K562 (cell line): ENCODE measurements at regions not wholly inside any gene's neighbourhood (a gene's known extent, or its start where the extent isn't known, plus 50 kb on each side); places are given as distances from the start of the nearest gene placed in this dataset.

Experiments used
- ATAC-seq: fragments of 200-7000 bp; cut with Tn5 transposase; 3 replicates; pipeline ENCODE4 v1.9.1; 2020; ENCODE audit warnings: moderate library complexity
- BruUV-seq: library from RNA; stranded (reverse); fragments of 400-500 nt; replicated peaks from 2 replicates; lab custom pipeline; 2021; lab: Mats Ljungman, UMichigan
- CTCF ChIA-PET: fragments of 300-600 bp; formaldehyde crosslinking; extraction: SDS; loops from one replicate; lab custom pipeline; 2021; ENCODE audit warnings: low intra/inter-chr PET ratio; lab: Yijun Ruan, JAX
- POLR2A ChIA-PET: fragments of 300-600, 350-650 bp; sonication (Branson Sonifier 250); formaldehyde crosslinking; extraction: SDS; loops from one replicate; lab custom pipeline; 2021; ENCODE audit warnings: antibody characterized with exemption, inconsistent platforms; lab: Yijun Ruan, JAX
- DNase-seq, 4 experiments: peaks; one replicate each; pipeline versions ENCODE4 v3.0.0 to v3.0.0-alpha.2; 2011 to 2018; ENCODE audit warnings: low spot score in 3 of 4, mixed read lengths in 3 of 4; ENCODE audit errors: extremely low read depth in 1 of 4
- FAIRE-seq: peaks from 2 replicates; lab custom pipeline; 2011; peaks lifted over from hg19 to GRCh38; lab: Jason Lieb, UNC
- H2AFZ ChIP-seq: 2 replicates; pipeline ENCODE4 v1.6.0; 2011; ENCODE audit warnings: low read depth, low read length, control low read depth, inconsistent platforms
- H3K27ac ChIP-seq: fragments of 200-600 bp; 3 replicates; pipeline ENCODE4 v1.8.0; 2011; ENCODE audit warnings: low read depth, mild to moderate bottlenecking, control low read depth, inconsistent platforms, low read length, moderate library complexity, mixed read lengths; ENCODE audit errors: extremely low read depth
- H3K27me3 ChIP-seq, 2 experiments: fragments of 300-600 bp in 1 of 2; 2 replicates in 1 of 2; 3 replicates in 1 of 2; pipeline versions ENCODE4 v1.6.0 to v1.8.0; 2011; ENCODE audit warnings: inconsistent platforms in 2 of 2, low read length in 2 of 2, mild to moderate bottlenecking in 1 of 2, mixed read lengths in 1 of 2, moderate library complexity in 1 of 2; ENCODE audit not compliant: control insufficient read depth in 2 of 2, insufficient read depth in 2 of 2
- H3K36me3 ChIP-seq: fragments of 300-600 bp; 3 replicates; pipeline ENCODE4 v1.8.0; 2011; ENCODE audit warnings: mild to moderate bottlenecking, low read length, inconsistent platforms; ENCODE audit not compliant: control insufficient read depth, insufficient read depth
- H3K4me1 ChIP-seq, 2 experiments: fragments of 200-600 bp in 1 of 2; replicated peaks in 1 of 2; 2 replicates in 1 of 2; 3 replicates in 1 of 2; pipeline versions ENCODE4 v1.5.1 to v1.8.0; 2011; ENCODE audit warnings: inconsistent platforms in 2 of 2, low read length in 2 of 2, mild to moderate bottlenecking in 1 of 2, mixed read lengths in 1 of 2, moderate library complexity in 1 of 2; ENCODE audit not compliant: control insufficient read depth in 2 of 2, insufficient read depth in 2 of 2
- H3K4me2 ChIP-seq: 2 replicates; pipeline ENCODE4 v1.6.1; 2011; ENCODE audit warnings: low read length, control low read depth, inconsistent platforms, mixed read lengths; ENCODE audit not compliant: insufficient read depth
- H3K4me3 ChIP-seq: fragments of 200-600 bp; sonication (generic), shearing (Covaris generic); 2 replicates; pipeline ENCODE4 v1.5.1; 2016; ENCODE audit warnings: control low read depth, inconsistent platforms
- H3K79me2 ChIP-seq: fragments of 200-600 bp; 3 replicates; pipeline ENCODE4 v1.8.0; 2011; ENCODE audit warnings: low read length, inconsistent platforms; ENCODE audit not compliant: control insufficient read depth, insufficient read depth
- H3K9ac ChIP-seq, 2 experiments: 2 replicates each; pipeline versions ENCODE4 v1.6.0 to v1.6.1; 2011; ENCODE audit warnings: low read depth in 2 of 2, low read length in 2 of 2, control low read depth in 1 of 2, inconsistent platforms in 1 of 2, mild to moderate bottlenecking in 1 of 2, mixed read lengths in 1 of 2; ENCODE audit not compliant: insufficient read depth in 1 of 2
- H3K9me1 ChIP-seq: one replicate; pipeline ENCODE4 v1.6.0; 2011; ENCODE audit warnings: inconsistent platforms, mild to moderate bottlenecking, low read length, moderate library complexity; ENCODE audit not compliant: control insufficient read depth, insufficient read depth
- H3K9me3 ChIP-seq: replicated peaks from 2 replicates; pipeline ENCODE4 v1.5.1; 2011; ENCODE audit warnings: low read depth, low read length, inconsistent platforms; ENCODE audit not compliant: control insufficient read depth, insufficient read depth
- H4K20me1 ChIP-seq: replicated peaks from 2 replicates; pipeline ENCODE4 v1.6.1; 2011; ENCODE audit warnings: low read length, inconsistent platforms, mixed read lengths; ENCODE audit not compliant: control insufficient read depth, insufficient read depth
- GABPB1 ChIP-seq: sonication (generic); formaldehyde crosslinking; IDR thresholded peaks from 2 replicates; pipeline ENCODE4 v1.8.0; 2022; ENCODE audit warnings: mild to moderate bottlenecking, missing genetic modification reagents
- PHB ChIP-seq: fragments of 250-450 bp; sonication (Bioruptor Pico); IDR thresholded peaks from 2 replicates; pipeline ENCODE4 v1.5.0; 2021
- POLR2H ChIP-seq: IDR thresholded peaks from 2 replicates; pipeline ENCODE4 v1.6.1; 2016; ENCODE audit warnings: missing genetic modification characterization, low read depth, mild to moderate bottlenecking, control low read depth, missing compliant biosample characterization, moderate library complexity
- ZNF143 ChIP-seq: sonication (generic); formaldehyde crosslinking; IDR thresholded peaks from 2 replicates; pipeline ENCODE4 v1.9.0; 2022; ENCODE audit warnings: mild to moderate bottlenecking, missing genetic modification reagents
- WGBS: fragments of 100-300 bp; shearing (Covaris generic); methylation state at CpG from one replicate; pipeline ENCODE4 v1.1.6; 2016; ENCODE audit warnings: low coverage, mixed read lengths; ENCODE audit not compliant: insufficient coverage; ENCODE audit errors: missing lambda C conversion rate; 5-methylcytosine and 5-hydroxymethylcytosine counted together
- in situ Hi-C: fragments of 300-500 bp; cut with MboI; formaldehyde crosslinking; loops from 4 replicates; pipeline ENCODE4 v1.15.0; 2018; ENCODE audit warnings: inconsistent platforms, mixed read lengths
- intact Hi-C: fragments of 100-400 bp; cut with micrococcal nuclease; formaldehyde crosslinking; loops from 2 replicates; pipeline ENCODE4 v1.14.2; 2022
- TF ChIP-seq, protein P1 (sequence below), 2 experiments: IDR thresholded peaks; 2 replicates each; pipeline ENCODE4 v1.6.1; 2012; ENCODE audit warnings: improper control_type of control experiment in 2 of 2, low read depth in 2 of 2, low read length in 2 of 2, borderline replicate concordance in 1 of 2
- TF ChIP-seq, protein P2 (sequence below): sonication (generic); formaldehyde crosslinking; IDR thresholded peaks from 2 replicates; pipeline ENCODE4 v1.8.0; 2022; ENCODE audit warnings: missing genetic modification reagents, mild to moderate bottlenecking, moderate library complexity, borderline replicate concordance

DNA sequence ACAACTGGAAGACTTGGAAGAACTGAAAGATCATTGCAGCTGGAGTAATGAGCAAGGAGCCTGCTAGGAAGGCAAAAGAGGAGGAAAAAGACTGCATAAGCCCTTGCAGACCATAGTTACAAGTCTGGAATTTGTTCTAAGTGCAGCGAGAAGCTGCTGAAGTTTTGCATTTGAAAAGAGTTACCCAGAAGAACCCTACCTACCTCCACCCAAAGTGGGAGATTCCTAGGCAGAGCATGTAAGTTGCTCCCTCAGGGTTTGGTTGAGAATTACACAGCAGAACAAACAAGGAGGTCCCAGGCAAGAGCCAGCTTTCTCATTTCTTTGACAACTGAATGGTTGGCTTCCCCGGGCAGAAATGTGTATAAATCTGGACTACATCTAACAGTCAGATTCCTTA lies 118.7 kb upstream of the NUDT7 start:
- TF ChIP-seq, protein P1, sequence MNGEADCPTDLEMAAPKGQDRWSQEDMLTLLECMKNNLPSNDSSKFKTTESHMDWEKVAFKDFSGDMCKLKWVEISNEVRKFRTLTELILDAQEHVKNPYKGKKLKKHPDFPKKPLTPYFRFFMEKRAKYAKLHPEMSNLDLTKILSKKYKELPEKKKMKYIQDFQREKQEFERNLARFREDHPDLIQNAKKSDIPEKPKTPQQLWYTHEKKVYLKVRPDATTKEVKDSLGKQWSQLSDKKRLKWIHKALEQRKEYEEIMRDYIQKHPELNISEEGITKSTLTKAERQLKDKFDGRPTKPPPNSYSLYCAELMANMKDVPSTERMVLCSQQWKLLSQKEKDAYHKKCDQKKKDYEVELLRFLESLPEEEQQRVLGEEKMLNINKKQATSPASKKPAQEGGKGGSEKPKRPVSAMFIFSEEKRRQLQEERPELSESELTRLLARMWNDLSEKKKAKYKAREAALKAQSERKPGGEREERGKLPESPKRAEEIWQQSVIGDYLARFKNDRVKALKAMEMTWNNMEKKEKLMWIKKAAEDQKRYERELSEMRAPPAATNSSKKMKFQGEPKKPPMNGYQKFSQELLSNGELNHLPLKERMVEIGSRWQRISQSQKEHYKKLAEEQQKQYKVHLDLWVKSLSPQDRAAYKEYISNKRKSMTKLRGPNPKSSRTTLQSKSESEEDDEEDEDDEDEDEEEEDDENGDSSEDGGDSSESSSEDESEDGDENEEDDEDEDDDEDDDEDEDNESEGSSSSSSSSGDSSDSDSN (IDR thresholded peaks at IDR 0.05; ENCODE audit: borderline replicate concordance in 1 of 2, low read depth in 2 of 2, low read length in 2 of 2), result no peak
- TF ChIP-seq GABPB1 (CRISPR knock-in tag), result no peak
- TF ChIP-seq PHB (CRISPR knock-in tag), result no peak
- no peak for TF ChIP-seq ZNF143 (CRISPR knock-in tag)
- TF ChIP-seq, protein P2, sequence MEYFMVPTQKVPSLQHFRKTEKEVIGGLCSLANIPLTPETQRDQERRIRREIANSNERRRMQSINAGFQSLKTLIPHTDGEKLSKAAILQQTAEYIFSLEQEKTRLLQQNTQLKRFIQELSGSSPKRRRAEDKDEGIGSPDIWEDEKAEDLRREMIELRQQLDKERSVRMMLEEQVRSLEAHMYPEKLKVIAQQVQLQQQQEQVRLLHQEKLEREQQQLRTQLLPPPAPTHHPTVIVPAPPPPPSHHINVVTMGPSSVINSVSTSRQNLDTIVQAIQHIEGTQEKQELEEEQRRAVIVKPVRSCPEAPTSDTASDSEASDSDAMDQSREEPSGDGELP, result no peak
- no peak for TF ChIP-seq POLR2H

More for the DNA sequence above, 118.7 kb upstream of the NUDT7 start:
- no peak for ATAC-seq
- DNase-seq, result no peak
- Histone ChIP-seq H3K4me2 (no peak overlapping the region), H2AFZ (no peak overlapping the region), H3K36me3 (no peaks in the 10 kb centered on the region), H3K4me1 (no peaks in the 10 kb centered on the region), H3K9me1 (no peaks in the 10 kb centered on the region), H3K27me3 (no peaks in the 10 kb centered on the region), H3K27ac (no peak overlapping the region), H3K4me3 (no peak overlapping the region), H4K20me1 (no peaks in the 10 kb centered on the region), H3K9ac (no peak overlapping the region), H3K79me2 (no peaks in the 10 kb centered on the region), H3K9me3 (no peaks in the 10 kb centered on the region)
- no peak for FAIRE-seq
- POLR2A ChIA-PET, result no interaction called here
- intact Hi-C loops, result no loop called here
- BruUV-seq, result no TSS peak
- in situ Hi-C loops, result no loop called here
- CTCF ChIA-PET, result no interaction called here
- 0% methylated on average over 2 of the region's 2 CpGs for WGBS
